ENCODE measurements at regions not wholly inside any gene's neighbourhood (a gene's known extent, or its start where the extent isn't known, plus 50 kb on each side); places are given as distances from the start of the nearest gene placed in this dataset.

GRCh38 chr7:52652621-52653020, 382.8 kb upstream of the POM121L12 start:
- TF ChIP-seq TAF1 (IDR thresholded peaks at IDR 0.05; ENCODE audit: low read depth, low read length) (no peak), POLR2AphosphoS5 (IDR thresholded peaks at IDR 0.05; ENCODE audit: low read depth, low read length) (no peak), POLR2A (IDR thresholded peaks at IDR 0.05; ENCODE audit: low read depth, low read length) (no peak), SPI1 (IDR thresholded peaks at IDR 0.05; ENCODE audit: low read depth, low read length) (no peak)
